ENCODE measurements at regions not wholly inside any gene's neighbourhood (a gene's known extent, or its start where the extent isn't known, plus 50 kb on each side); places are given as distances from the start of the nearest gene placed in this dataset.
"Not testable (repeated sequence)": the region's sequence is repeated elsewhere in the genome, so short reads cannot be mapped to it uniquely, and the experiment has no call there.

DNA sequence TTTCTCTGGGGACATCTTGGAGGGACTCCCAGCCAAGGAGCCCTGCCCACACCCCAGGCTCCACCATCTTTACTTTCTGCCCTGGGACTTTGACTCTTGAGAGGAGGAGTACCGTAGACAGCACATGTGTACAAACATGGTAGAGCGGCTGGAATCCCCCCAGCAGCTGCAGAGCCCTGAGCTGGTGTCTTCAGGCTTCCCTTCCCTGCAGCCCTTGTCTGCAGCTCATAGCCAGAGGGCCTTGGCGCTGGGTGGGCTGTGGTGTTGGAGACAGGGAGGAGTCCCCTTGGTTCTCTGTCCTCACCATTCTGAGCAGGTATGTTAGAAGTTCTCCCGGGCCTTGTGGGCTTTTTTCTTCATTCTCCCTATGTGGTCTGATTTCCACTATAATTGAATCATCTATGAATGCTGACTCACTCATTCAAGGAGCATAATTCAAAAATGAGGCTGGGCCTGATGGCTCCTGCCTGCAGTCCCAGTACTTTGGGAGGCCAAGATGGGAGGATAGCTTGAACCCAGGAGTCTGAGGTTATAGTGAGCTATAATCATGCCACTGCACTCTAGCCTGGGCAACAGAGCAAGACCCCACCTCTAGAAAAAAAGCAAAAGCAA lies 97.8 kb upstream of the MEF2A start:
- Histone ChIP-seq H3K9me3 (ENCODE audit: control insufficient read depth, insufficient read depth, low read length) (no peaks in the 10 kb centered on the region), H3K9me2 (replicated peaks; ENCODE audit: control insufficient read depth, low read length) (no peaks in the 10 kb centered on the region), H3K27me3 (ENCODE audit: control insufficient read depth, low read length) (no peaks in the 10 kb centered on the region), H3F3A (ENCODE audit: control insufficient read depth, insufficient read depth) (peaks cover 6% of the 10 kb centered on the region), H3K79me2 (ENCODE audit: control insufficient read depth, low read length) (no peaks in the 10 kb centered on the region), H3K4me2 (ENCODE audit: low read length) (no peak overlapping the region), H3K36me3 (ENCODE audit: control insufficient read depth, low read length) (no peaks in the 10 kb centered on the region), H3K4me3 (ENCODE audit: low read length) (no peak overlapping the region), H3K27ac (ENCODE audit: low read depth, low read length) (no peak overlapping the region), H3K4me1 (ENCODE audit: control insufficient read depth, low read length) (peaks cover 37% of the 10 kb centered on the region), H4K20me1 (ENCODE audit: control insufficient read depth, insufficient read depth, low read depth, low read length) (no peaks in the 10 kb centered on the region)
- TF ChIP-seq, protein P1, sequence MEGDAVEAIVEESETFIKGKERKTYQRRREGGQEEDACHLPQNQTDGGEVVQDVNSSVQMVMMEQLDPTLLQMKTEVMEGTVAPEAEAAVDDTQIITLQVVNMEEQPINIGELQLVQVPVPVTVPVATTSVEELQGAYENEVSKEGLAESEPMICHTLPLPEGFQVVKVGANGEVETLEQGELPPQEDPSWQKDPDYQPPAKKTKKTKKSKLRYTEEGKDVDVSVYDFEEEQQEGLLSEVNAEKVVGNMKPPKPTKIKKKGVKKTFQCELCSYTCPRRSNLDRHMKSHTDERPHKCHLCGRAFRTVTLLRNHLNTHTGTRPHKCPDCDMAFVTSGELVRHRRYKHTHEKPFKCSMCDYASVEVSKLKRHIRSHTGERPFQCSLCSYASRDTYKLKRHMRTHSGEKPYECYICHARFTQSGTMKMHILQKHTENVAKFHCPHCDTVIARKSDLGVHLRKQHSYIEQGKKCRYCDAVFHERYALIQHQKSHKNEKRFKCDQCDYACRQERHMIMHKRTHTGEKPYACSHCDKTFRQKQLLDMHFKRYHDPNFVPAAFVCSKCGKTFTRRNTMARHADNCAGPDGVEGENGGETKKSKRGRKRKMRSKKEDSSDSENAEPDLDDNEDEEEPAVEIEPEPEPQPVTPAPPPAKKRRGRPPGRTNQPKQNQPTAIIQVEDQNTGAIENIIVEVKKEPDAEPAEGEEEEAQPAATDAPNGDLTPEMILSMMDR (IDR thresholded peaks at IDR 0.05; ENCODE audit: low read depth, low read length, poor library complexity, severe bottlenecking) = no peak
- no peak for TF ChIP-seq EZH2phosphoT487 (IDR thresholded peaks at IDR 0.05; ENCODE audit: borderline replicate concordance, low read length)

DNA sequence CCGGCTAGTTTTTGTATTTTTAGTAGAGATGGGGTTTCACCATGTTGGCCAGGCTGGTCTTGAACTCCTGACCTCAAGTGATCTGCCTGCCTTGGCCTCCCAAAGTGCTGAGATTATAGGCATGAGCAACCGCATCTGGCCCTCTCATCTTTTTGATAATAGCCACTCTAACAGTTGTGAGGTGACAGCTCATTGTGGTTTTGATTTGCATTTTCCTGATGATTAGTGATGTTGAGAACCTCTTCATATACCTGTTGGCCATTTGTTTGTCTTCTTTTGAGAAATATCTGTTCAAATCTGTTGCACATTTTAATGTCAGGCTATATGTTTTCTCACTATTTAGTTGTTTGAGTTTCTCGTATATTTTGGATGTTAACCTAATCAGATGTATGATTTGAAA lies 95.6 kb upstream of the MEF2A start:
- Histone ChIP-seq H3K4me2 (ENCODE audit: low read length) (peak overlapping the region; percentile 68), H3K27ac (ENCODE audit: low read depth, low read length) (peak overlapping the region; percentile 85), H3K4me1 (ENCODE audit: control insufficient read depth, low read length) (peaks cover 58% of the 10 kb centered on the region), H3K4me3 (ENCODE audit: low read length) (peak overlapping the region; percentile 30)
- H3K9me2 ChIP-seq (replicated peaks; ENCODE audit: control insufficient read depth, low read length); H3K36me3 ChIP-seq (ENCODE audit: control insufficient read depth, low read length); H3K79me2 ChIP-seq (ENCODE audit: control insufficient read depth, low read length); H3K9me3 ChIP-seq (ENCODE audit: control insufficient read depth, insufficient read depth, low read length); H3K27me3 ChIP-seq (ENCODE audit: control insufficient read depth, low read length); H4K20me1 ChIP-seq (ENCODE audit: control insufficient read depth, insufficient read depth, low read depth, low read length); H3F3A ChIP-seq (ENCODE audit: control insufficient read depth, insufficient read depth): not testable (repeated sequence)

DNA sequence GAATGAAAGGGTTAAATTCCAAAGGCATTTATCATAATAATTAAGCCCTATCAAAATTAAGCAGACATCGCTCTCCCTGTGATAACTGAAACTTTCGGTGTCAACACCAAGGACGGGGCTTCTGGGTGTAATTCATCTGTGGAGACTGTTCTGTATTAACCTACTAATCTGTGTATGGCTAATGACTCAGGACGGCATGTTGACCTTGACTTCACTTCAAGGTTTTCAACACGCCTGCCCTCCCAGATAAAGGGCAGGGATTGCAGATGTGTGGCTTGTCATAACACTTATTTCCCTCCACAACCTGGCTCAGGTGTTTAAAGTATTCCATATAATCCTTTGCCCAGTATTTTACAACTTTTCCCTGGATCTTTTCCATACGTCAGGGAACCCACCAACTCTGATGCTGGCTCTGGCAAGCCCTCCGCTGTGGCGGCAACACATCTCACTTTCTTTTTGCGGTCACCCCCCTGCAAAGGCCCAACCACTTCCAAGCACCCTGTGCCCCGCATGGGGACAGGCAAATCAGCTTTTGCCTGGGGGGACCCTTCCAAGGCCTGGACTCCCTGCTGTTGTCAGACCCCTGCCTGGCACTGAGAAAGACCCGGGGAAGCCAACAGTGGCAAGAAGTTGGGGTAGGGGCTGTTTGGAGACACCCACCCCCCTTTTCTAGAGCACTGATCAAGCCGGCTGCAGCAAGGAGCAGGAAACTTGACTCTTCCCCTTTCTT lies 93.2 kb upstream of the MEF2A start:
- Histone ChIP-seq H3K27ac (ENCODE audit: low read depth, low read length) (peak overlapping the region; percentile 7; the same call in 1 of the 2 replicates), H3K4me2 (ENCODE audit: low read length) (peak overlapping the region; percentile 43), H4K20me1 (ENCODE audit: control insufficient read depth, insufficient read depth, low read depth, low read length) (no peaks in the 10 kb centered on the region), H3K4me1 (ENCODE audit: control insufficient read depth, low read length) (peaks cover 81% of the 10 kb centered on the region), H3K79me2 (ENCODE audit: control insufficient read depth, low read length) (no peaks in the 10 kb centered on the region), H3K27me3 (ENCODE audit: control insufficient read depth, low read length) (no peaks in the 10 kb centered on the region), H3K9me3 (ENCODE audit: control insufficient read depth, insufficient read depth, low read length) (no peaks in the 10 kb centered on the region), H3K9me2 (replicated peaks; ENCODE audit: control insufficient read depth, low read length) (no peaks in the 10 kb centered on the region), H3F3A (ENCODE audit: control insufficient read depth, insufficient read depth) (peaks cover 8% of the 10 kb centered on the region), H3K4me3 (ENCODE audit: low read length) (peak overlapping the region; percentile 30), H3K36me3 (ENCODE audit: control insufficient read depth, low read length) (no peaks in the 10 kb centered on the region)
- TF ChIP-seq, protein P1 (IDR thresholded peaks at IDR 0.05; ENCODE audit: low read depth, low read length, poor library complexity, severe bottlenecking) = no peak
